HL-60/S4 (cell line): ENCODE measurements at regions not wholly inside any gene's neighbourhood (a gene's known extent, or its start where the extent isn't known, plus 50 kb on each side); places are given as distances from the start of the nearest gene placed in this dataset.

Source experiments
- in situ Hi-C: fragments of 300-500 bp; cut with MboI; formaldehyde crosslinking; loops from 2 replicates; pipeline ENCODE4 v1.14.3; 2022; ENCODE audit warnings: low sequenced_read_pairs

DNA sequence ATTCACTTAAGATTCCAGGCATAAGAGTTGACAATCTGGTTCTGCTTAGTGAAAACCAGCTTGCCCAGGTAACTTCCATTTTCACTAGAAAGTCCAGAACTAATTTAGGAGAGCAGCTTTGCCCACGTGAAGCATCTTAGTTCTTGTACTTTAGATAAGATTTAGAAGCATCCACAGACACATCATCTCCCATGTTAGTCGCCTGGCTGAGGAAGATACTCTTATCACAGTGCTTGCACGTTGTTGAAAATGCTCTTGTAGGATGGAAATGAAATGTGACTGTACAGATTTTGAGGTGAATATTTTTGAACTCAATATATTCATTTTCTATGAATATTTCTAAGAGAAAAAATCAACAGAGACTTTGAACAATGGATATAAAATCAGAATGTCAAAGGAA lies 159.7 kb downstream of the SOCS6 start:
- in situ Hi-C loops = loop anchor here (25.0 kb wide), 1 partner anchor 1611 kb away; no protein-coding TSS in a partner anchor

DNA sequence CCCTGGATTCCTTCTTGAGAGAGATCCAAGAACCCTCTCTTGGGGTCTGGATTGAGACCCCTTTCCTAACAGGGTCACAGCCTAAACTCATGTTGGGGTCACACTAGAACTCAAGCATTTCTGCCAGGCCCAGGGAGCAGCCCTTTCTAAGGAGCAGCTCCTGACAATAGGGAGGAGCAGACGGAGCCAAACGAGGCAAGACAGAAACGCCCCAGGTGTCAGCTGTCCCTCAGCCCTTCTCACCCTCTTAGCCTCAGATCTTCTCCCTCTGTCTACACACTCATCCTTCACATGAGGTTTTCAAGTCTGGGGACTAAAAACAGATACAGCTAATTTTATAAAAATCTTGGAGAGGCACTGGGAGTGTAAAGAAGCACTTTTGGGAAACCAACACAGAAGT lies 157.2 kb downstream of the SOCS6 start:
- in situ Hi-C loops = loop anchor here (25.0 kb wide), 1 partner anchor 1609 kb away; no protein-coding TSS in a partner anchor

- in situ Hi-C loops = loop anchor here (25.0 kb wide), 1 partner anchor 1606 kb away; no protein-coding TSS in a partner anchor
Observed at GRCh38 chr18:70442933-70443332, 154.1 kb downstream of the SOCS6 start.

GRCh38 chr18:70432804-70433400 lies 144.1 kb downstream of the SOCS6 start:
- in situ Hi-C loops = loop anchor here (25.0 kb wide), 1 partner anchor 1596 kb away; no protein-coding TSS in a partner anchor

DNA sequence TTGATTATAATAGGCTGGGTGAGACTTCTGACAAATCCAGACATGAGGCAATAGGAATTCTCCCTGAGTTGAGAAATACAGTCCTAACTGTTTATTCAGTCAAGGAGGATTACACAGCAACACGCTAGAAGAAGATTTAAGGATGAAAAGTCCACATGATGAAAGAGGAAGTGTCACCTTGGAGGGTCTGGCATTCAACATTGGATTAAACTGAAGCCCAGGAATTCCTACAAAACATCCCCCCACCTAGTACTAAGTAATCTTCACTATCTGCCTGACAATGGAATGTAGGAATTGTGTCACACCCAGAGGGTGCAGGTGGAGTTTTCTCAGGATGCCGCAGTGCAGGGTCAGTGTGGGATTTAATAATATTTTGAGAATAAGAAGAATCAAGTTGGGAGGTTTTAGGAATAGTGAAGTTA lies 142.4 kb downstream of the SOCS6 start:
- in situ Hi-C loops = loop anchor here (25.0 kb wide), 1 partner anchor 1594 kb away; no protein-coding TSS in a partner anchor

GRCh38 chr18:70430501-70431173 lies 141.8 kb downstream of the SOCS6 start:
- in situ Hi-C loops = loop anchor here (25.0 kb wide), 1 partner anchor 1593 kb away; no protein-coding TSS in a partner anchor

- in situ Hi-C loops = loop anchor here (25.0 kb wide), 1 partner anchor 1593 kb away; no protein-coding TSS in a partner anchor
Observed at GRCh38 chr18:70429847-70430500, 141.1 kb downstream of the SOCS6 start.

GRCh38 chr18:70428439-70428838 lies 139.6 kb downstream of the SOCS6 start:
- in situ Hi-C loops = loop anchor here (25.0 kb wide), 1 partner anchor 1591 kb away; no protein-coding TSS in a partner anchor

GRCh38 chr18:70426818-70427217 lies 138.0 kb downstream of the SOCS6 start:
- in situ Hi-C loops = loop anchor here (25.0 kb wide), 1 partner anchor 1590 kb away; no protein-coding TSS in a partner anchor

GRCh38 chr18:70425236-70425635 lies 136.4 kb downstream of the SOCS6 start:
- in situ Hi-C loops = loop anchor here (25.0 kb wide), 1 partner anchor 1588 kb away; no protein-coding TSS in a partner anchor

DNA sequence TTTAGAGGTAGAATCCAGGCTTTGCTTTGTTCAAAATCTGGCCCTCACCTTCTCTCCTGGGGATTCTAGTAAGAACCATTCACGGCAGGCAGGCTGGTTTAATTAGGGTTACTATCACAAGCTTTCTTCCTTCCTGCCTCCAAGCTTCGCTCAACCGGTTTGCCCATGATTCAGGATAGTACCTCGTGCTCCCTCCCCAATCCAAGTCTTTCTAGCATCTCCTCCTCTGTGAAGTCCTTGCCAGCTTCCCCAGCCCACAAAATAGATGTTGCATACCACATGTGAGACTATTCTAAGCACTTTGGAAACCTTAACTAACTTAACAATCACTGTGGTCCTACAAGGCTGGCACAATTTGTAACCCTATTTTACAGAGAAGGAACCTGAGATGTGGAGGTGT lies 135.1 kb downstream of the SOCS6 start:
- in situ Hi-C loops = no loop called here

- in situ Hi-C loops = no loop called here
Observed at GRCh38 chr18:70423120-70423519, 134.3 kb downstream of the SOCS6 start.

DNA sequence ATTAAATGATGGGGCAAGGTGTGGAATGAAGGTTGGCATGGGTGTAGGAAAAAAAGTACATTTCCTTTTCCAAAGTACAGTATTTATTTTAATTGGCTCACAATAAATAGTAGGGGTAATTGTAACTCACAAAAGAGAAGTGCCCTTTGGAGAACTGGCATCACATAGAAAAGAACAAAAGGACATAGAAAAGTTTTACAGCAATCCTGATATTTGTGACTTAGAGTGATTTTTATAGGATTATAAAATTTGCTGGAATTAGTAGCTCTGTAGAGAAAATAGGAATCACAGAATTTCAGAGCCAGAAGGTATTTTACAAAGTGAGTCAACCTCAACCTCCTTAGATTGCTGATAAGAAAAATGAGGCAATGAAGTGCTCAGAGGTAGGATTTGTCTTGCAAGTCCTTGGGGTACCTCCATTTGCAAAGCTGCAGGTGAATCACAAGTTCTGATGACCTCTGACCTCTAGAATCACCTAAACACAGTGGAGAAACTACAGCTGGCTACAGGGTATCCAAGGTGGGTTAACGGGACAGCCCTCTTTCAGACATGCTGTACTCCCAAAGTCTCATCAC lies 133.6 kb downstream of the SOCS6 start:
- in situ Hi-C loops = no loop called here

DNA sequence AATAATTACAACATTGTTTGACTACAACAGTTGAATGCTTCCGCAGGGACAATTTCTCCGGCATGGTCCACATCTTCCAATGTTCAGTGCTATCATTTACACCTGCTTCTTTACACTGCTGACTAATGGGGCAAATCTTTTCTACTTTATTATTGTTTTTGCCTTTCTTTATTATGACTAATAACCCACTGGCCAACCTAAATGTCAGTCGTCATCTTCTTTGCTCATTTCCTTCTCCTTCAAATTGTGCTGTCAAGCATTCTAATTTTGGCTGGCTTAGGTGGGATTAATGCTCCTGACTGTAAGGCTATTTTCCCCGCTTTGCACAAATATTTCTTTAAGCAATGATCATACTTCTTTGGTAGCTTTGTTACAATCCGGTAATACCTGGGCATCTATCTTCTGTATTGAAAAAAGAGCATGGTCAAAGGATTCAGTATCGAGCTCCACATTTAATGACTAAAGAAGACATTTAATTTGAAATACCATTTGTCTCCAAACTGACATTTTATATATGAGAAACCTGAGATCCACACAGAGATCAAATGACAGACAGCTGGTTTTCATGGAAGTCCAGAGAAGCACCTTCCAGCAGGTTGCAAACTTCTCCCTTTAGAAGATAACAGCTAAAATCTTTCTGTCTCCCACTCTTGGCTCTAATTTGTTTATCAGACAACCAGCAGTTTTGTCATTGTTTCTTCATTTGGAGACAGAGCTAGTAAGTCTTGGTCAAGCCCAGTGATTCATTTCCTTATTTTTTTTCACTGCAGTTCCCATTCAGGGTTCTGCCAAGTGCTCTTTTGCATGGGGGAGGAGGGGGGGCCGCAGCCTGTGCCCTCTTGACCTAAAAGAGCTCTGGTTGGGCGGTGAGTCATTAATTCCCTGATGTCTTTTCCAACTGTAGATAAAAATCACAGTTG lies 132.9 kb downstream of the SOCS6 start:
- in situ Hi-C loops = no loop called here

DNA sequence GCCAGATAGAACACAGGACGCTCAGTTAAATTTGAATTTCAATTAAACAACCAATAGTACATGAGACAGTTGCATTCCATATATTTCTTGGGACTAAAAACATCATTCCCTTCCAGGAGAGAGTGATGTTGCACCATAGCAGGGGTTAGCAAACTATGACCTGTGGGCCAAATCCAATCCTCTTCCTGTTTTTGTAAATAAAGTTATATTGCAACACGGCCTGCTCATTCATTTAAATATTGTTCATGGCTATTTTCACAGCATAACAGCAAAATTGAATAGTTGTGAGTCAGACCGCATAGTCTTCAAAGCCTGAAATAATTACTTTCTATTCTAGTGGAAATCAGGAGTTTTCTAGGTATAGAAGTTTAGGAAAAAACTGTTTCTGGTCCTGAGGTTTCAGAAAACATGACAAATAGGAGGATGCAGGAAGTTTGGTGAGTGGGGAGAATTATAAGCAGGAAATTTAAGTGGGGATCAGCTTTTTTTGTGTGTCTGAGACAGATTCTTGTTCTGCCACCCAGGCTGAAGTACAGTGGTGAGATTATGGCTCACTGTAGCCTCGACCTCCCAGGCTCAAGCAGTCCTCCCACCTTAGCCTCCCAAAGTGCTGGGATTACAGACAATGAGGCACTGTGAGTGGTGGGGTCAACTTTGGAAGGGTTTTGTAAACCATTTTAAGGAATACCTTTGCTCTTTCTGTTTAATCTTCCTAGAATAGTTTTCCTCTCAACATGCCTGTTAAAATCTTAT lies 131.5 kb downstream of the SOCS6 start:
- in situ Hi-C loops = no loop called here

- in situ Hi-C loops = no loop called here
Observed at GRCh38 chr18:70419526-70419925, 130.7 kb downstream of the SOCS6 start.

- in situ Hi-C loops = no loop called here
Observed at GRCh38 chr18:70418546-70419311, 129.9 kb downstream of the SOCS6 start.

DNA sequence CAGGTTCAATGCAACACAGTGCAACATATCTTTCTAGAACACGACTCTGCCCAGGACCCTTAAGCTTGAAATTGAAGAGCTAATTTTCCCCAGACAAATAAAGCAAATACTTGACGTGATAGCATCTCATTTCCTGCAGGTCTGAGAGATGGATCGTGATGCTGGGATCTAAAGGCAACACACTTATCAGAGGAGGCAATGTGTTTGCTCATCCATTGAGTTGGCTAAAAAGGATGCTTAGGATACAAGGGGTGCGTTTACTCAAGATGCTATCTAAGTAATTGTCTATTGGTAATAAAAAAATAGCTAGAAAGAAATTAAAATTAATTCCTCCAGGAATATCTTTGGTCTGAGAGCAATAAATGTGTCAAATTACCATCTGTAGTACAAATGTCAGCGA lies 129.0 kb downstream of the SOCS6 start:
- in situ Hi-C loops = no loop called here

- in situ Hi-C loops = no loop called here
Observed at GRCh38 chr18:70416496-70416895, 127.7 kb downstream of the SOCS6 start.
